GM11168 (cell line): ENCODE measurements at regions not wholly inside any gene's neighbourhood (a gene's known extent, or its start where the extent isn't known, plus 50 kb on each side); places are given as distances from the start of the nearest gene placed in this dataset.
"Not testable (repeated sequence)": the region's sequence is repeated elsewhere in the genome, so short reads cannot be mapped to it uniquely, and the experiment has no call there.

Experiments
- in situ Hi-C: fragments of 300-500 bp; cut with MboI; formaldehyde crosslinking; loops from one replicate; pipeline ENCODE4 v1.12.0; 2022; ENCODE audit warnings: low sequenced_read_pairs; ENCODE audit not compliant: unreplicated experiment

DNA sequence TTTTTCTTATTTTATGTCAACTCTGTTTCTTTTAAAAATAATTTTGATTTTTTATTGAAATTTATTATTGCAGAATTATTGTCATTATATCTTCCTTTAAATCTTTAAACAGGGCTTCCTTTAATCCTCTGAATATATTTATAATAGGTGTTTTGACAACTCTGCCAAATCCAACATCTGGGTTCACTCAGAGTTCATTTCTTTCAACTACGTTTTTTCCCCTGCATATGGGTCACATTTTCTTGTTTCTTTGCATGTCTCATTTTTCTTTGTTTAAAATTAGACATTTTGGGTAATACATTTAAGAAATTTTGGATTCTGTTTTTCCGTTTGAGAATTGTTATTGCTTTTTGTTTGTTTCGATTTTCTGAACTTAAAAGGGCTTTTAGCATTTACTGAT is 655.1 kb upstream of the CITED2 start:
- in situ Hi-C loops, result no loop called here

DNA sequence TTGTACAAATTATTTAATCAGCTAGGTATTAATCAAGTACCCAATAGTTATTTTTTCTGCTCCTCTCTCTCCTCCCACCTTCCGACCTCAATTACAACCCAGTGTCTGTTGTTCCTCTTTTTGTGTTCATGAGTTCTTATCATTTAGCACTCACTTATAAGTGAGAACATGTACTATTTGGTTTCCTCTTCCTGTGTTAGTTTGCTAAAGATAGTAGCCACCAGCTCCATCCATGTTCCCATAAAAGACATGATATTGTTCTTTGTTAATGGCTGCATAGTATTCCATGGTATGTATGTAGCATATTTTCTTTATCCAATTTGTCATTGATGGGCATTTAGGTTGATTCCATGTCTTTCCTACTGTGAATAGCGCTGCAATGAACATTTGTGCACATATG is 652.8 kb upstream of the CITED2 start:
- in situ Hi-C loops, result no loop called here

DNA sequence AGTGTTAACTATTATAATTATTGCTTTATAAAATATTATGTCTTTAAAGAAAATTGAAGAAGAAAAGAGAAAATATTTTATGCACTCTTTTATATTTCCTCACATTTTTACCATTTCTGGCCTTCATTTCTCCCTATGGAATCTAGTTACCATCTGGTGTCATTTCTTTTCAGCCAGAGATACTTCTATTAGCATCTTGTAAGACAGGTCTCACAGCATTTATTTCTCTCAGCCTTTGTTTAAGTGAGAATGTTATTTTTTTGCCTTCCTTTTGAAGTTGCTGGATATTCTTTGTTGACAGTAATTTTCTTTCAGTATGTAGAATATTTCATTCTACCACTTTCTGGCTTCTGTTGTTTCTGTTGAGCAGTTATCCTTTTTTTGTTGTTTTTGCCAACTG is 652.1 kb upstream of the CITED2 start:
- in situ Hi-C loops, result no loop called here

DNA sequence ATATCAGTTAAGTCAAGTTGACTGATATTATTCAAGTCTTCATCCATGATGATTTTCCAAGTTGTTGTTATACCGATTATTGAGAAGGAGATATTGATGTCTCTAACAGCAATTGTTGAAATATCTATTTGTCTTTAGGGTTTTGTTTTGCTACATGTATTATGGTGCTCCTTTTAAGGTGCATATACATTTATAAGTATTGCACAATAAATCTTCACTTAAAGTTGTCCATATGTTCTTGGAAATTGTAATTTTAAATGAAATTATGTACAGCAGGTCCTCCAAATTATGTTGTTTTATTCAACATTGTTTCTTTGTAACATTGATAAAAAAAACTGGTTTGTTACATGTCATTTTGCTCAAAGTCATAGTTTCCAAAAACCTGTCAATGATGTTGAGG is 650.7 kb upstream of the CITED2 start:
- in situ Hi-C loops, result no loop called here

DNA sequence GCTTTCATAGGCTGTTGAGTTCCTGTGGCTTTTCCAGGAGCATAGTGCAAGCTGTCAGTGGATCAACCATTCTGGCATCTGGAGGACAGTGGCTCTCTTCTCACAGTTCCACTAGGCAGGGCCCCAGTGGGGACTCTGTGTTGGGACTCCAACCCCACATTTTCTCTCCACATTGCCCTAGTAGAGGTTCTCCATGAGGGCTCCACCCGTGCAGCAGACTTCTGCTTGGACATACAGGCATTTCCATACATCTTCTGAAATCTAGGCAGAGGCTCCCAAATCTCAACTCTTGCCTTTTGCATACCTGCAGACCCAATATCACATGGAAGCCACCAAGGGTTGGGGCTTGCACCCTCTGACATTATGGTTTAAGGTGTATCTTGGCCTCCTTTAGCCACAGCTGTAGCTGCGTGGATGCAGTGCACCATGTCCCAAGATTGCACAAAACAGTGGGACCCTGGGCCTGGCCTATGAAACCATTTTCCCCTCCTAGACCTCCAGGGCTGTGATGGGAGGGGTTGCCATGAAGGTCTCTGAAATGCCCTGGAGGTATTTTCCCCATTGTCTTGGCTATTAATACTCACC is 645.9 kb upstream of the CITED2 start:
- in situ Hi-C loops, result no loop called here

DNA sequence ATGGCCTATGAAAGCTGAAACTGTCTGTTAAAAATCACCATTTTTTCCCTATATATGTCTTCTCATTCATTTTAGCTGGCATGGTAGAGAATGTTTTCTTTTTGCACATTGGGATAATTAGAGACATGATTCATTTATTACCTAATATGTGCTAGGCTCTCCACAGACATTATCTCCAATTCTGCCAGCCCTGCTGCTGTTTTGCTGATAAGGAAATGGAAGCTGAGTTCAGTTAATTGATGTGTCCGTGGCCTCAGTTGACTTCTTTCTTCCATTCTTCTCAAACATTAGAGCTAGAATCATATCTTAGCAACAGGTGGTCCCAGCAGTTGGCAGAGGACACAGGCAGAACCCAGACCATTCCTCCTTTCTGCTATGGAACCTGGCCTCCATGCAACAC is 644.1 kb upstream of the CITED2 start:
- in situ Hi-C loops, result no loop called here

DNA sequence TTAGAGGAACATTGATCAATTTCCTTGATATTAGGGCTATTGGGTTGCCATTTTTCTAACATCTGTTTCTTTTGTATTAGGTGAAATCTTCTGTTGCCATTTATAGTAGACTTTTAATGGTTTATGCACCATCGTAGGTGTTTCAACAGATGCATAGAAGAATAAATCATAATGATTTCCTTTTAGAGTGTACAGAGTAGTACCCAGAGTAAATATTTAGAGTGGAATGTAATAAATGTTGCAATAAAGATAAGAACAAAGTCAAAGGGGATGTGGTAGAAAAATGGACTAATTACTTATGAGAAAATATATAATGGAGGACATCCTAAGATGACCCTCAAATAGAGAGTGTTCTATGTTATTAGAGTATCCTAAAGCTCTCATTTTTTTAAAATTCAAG is 643.0 kb upstream of the CITED2 start:
- in situ Hi-C loops, result no loop called here

DNA sequence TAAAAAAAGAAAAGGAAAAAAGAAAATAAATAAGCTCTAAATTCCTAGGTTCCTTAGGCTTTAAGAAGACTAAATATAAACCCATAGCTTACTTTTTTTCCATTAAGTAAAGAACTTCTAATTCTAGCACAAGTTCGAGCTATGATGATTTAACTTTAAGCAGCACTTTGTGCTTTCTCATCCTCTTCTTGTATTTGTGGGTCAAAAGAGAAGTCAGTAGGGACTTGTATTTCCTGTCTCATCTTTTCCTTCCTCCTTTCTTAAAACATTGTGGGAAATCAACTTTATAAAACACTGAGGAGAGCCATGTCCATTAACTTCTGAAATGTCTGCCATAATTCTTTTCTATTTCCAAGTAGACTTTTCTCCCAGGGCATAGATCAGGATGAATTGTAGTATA is 637.7 kb upstream of the CITED2 start:
- in situ Hi-C loops, result no loop called here

DNA sequence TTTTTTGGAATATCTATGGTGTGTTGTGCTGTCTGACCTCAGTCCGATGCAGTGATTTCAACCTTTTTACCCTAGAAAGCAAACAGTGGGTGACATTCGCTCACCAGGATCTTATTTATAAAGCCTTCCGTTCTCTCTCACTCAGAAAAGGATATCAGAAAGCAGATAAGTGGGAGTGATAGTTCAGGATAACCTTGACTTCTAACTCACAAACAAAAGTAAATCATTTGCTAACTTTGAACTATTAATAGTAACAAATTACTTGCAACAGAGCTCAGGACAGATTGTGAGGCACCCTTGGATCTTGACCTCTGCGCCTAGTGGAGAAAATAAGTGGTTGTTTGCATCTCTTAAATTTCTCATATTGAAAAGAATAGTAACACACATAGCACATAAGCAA is 637.1 kb upstream of the CITED2 start:
- in situ Hi-C loops, result no loop called here

DNA sequence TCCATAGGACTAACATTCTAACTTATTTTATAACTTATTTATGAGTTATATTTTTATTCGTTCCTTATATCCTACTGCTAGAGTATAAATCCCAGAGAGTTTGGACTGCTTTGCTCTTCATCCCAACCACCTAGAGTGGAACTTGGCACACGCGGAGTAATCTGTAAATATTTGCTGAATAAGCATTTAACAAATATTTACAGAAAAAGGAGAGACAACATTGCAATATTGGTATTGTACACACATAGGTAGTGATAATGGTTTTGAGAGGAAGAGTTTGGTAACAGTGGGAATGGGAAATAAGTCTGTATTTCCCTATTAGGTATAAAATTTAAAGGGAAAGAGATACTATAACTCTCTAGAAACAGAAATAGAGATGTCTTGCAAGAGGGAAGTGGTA is 634.8 kb upstream of the CITED2 start:
- in situ Hi-C loops, result no loop called here

DNA sequence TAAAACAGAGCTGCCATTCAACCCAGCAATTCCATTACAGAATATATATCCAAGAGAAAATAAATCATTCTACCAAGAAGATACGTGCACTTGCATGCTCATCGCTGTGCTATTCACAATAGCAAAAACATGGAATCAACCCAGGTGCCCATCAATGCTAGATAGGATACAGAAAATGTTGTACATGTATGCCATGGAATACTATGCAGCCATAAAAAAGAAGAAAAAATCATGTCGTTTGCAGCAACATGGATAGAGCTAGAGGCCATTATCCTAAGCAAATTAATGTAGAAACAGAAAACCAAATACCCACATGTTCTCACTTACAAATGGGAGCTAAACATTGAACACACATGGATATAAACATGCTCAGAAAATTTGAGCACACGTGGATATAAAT is 633.1 kb upstream of the CITED2 start:
- in situ Hi-C loops, result no loop called here

DNA sequence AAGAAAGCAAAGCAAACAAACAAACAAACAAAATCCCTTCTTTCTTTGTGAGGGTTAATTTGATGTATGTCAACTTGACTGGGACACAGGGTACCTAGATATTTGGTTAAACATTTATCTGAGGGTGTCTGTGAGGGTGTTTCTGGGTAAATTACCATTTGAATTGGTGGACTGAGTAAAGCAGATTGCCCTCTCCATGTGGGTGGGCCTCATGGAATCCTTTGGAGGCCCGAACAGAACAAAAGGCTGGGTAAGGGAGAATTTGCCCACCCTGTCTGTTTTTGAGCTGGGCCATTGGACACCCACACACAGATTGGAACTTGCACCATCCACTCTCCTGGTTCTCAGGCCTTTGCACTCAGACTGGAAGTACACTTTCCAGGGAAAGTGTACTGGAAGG is 628.8 kb upstream of the CITED2 start:
- in situ Hi-C loops, result no loop called here

DNA sequence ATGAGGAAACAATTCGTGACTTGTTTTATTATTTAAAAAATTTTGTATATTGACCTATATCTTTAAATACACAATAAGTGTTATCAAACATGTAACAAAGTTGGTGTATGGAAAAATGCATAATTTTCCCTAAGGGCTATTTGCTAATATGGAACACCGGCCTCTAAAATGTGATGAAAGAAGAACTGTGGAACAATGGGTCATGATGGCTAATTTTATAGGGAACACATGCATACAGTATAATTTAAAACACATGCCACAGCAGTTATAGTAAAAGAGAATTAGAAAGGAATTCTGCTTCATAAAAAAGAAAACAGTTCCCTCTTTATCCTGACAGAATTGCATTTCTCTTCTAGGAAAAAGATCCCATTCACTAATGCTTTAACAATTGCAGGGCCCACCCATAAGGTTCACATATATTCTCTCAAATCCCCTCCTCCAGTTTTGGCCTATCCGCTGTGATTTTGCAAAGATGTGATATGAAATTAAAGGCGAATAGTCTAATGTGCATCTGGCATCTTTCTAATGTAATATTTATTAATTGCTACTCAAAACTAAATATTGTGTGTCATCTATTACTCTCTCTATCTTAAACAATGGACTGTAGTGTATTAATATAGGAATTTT is 628.1 kb upstream of the CITED2 start:
- in situ Hi-C loops, result no loop called here

DNA sequence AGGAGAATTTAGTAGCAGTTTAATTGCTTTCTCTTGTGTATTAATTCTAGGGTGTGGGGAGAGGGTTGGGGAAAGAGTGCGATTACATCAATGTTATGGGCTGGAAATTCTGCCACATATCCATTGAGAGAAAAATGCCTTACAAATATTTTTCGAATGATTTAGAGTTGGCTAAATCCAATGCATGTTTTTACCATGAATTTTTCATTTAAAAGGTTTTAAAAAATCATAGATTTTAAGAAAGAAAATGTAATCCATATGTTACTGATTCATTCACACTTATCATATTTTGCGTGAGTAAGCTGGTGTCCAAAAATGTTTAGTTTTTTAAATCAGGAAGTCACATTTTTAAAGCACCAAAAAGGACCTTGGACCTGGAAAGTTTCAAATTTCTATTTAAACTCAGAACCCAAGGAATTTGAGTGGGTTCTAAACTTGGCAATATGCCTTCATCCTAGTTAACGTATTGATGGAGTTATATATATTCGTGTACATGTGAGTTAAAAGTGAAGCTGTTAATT is 627.4 kb upstream of the CITED2 start:
- in situ Hi-C loops, result no loop called here

DNA sequence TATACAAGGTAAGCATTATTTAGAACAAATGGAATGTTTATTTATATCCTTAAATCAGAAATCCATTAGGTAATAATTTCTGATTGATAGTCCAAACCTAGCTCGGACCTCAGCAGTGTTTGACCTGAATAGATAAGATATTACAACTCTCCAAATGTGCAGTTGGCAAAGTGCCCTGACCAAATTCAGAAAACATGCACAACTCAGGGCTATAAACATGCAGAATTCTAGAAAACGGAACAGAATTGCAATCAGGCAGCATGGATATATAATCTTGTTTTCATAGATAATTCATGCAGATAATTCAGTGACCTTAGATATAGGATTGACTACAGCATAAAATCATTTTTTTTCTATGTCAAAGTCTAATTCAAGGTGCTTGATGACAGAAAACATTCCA is 626.6 kb upstream of the CITED2 start:
- in situ Hi-C loops, result no loop called here

DNA sequence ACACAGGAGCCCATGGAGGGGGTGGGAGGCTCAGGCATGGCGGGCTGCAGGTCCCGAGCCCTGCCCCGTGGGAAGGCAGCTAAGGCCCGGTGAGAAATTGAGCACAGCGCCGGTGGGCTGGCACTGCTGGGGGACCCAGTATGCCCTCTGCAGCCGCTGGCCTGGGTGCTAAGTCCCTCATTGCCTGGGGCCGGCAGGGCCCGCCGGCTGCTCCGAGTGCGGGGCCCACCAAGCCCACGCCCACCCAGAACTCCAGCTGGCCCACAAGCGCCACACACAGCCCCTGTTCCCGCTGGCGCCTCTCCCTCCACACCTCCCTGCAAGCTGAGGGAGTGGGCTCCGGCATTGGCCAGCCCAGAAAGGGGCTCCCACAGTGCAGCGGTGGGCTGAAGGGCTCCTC is 625.2 kb upstream of the CITED2 start:
- in situ Hi-C loops, result not testable (repeated sequence)

DNA sequence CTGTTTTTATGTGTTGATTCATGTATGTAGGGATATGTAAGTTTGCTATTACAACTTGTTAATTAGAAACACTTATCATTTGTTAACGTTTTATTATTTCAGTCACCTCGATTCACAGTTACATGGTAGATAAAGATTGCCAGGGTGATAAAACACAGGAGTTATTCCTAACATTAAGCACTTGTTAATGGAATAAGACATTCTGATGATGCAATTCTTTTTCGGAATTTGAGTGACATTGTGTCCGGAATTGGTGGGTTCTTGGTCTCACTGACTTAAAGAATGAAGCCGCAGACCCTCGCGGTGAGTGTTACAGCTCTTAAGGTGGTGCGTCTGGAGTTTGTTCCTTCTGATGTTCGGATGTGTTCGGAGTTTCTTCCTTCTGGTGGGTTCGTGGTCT is 624.0 kb upstream of the CITED2 start:
- in situ Hi-C loops, result not testable (repeated sequence)

DNA sequence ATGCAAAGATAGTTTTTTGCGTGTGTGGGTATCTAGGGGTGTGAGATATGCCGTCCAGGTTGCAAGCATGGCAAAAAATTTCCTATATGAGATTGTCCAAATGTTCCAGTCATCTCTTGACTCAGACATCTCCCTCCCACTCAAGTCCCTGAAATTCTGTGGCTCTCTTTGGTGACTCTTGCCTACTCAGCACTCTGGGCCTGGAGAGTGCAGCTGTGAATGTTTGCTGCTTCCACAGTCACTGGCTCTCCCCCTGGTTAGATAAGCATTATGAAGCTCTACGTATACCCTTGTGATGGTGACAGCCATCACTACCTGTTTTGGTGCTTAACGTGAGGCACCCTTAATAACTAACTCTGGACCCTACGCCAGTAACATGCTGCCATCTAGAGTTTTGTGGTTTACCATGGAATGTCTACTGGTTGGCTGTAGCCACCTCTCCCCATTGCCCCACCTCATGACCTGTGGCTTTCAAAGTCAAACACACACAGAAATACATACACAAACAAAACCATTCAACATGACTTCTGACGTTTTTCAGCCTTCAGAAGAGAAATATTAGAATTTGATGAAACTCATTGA is 621.9 kb upstream of the CITED2 start:
- in situ Hi-C loops, result no loop called here

DNA sequence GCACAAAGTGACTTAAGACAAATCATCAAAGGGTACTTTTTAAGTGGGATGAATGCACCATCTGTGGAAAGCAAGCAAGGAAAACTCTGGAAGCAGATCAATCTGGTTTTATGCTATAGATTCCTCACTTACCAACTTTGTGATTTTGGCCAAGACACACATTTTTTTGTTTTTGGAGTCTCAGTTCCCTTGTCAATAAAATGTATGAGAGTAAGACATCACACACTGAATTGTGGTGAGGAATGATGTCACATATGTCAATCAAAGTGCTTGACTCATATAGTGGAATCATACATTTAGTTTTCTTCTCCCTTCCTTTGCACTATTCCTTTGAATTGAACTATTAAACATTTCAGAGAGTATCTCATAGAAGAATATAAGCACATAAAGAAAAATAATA is 620.5 kb upstream of the CITED2 start:
- in situ Hi-C loops, result no loop called here

DNA sequence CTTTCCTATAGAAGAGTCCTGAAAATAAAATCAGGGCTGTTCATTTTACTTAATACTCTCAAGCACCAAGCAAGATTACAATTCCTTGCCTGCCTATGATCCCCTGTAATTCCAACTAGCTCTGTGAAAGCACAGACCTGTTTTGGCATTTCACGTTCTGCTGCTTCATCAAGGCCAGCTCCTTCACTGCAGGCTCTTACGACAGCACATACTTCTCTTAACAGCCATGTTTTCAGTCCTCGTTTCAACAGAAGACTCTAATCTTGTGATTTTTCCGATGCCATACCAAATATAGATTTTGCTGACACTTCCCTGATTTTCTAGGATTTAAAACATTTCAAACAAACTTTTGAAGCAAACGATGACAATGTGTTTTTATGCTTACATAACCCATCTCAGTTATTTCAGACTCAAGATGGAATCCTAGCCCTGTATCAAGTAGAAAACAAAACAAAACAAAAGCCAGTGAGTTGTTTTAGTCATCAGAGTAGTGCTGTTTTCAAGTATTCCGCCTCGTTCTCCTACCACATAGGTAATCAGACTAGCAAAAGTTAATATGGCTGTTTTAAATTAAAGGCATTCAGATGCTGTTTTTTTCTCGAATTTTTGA is 616.5 kb upstream of the CITED2 start:
- in situ Hi-C loops, result no loop called here

DNA sequence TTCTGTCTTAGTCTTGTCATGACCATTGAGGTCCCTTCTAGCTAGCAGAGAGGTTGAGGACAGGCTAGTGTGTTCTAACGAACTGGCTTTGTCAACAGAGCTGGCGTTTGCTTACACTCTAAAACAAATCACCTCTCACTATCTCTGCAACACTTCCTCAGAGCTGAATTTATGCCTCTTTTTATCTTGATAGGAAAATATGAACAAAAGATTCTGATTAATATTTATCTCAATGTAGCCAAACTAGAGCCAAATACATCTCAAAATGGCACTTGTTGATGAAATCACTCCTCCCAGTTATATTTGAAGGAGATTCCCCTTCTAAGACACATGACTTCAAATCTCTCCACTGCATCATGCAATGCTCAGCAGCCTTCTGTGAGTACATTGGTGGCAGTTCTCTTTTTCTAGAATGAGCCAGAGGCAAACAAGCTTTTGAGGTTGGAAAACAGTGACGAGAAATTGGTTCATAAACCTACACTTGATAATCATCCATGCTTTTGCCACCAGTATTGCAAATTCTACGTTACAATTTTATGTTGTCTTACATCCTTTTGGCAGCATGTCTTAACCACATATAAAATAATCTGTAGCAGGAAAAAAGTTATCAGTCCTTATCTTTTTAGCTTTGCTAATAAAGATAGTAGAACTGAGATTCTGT is 615.7 kb upstream of the CITED2 start:
- in situ Hi-C loops, result no loop called here
